ENCODE measurements at regions not wholly inside any gene's neighbourhood (a gene's known extent, or its start where the extent isn't known, plus 50 kb on each side); places are given as distances from the start of the nearest gene placed in this dataset.

- intact Hi-C loops (cut with micrococcal nuclease) = no loop called here
- Histone ChIP-seq H3K4me1 (ENCODE audit: control insufficient read depth, extremely low read depth, insufficient read depth, low read length) (no peaks in the 10 kb centered on the region), H3K79me2 (ENCODE audit: control insufficient read depth, insufficient read depth, low read length) (no peaks in the 10 kb centered on the region), H4K20me1 (replicated peaks; ENCODE audit: control insufficient read depth, extremely low read depth, insufficient read depth, low read length) (no peaks in the 10 kb centered on the region), H3K9me1 (replicated peaks; ENCODE audit: control insufficient read depth, extremely low read depth, insufficient read depth, low read length) (no peaks in the 10 kb centered on the region), H3K4me3 (replicated peaks in 1 of 3; ENCODE audit: insufficient read depth in 1 of 3, low read depth in 1 of 3, low read length in 3 of 3) (no peak overlapping the region), H3K9ac (replicated peaks; ENCODE audit: extremely low read depth, insufficient read depth, low read length) (no peak overlapping the region), H3K9me3 (replicated peaks; ENCODE audit: control insufficient read depth, insufficient read depth, low read length) (no peaks in the 10 kb centered on the region), H2AFZ (ENCODE audit: low read depth, low read length) (no peak overlapping the region), H3K27me3 (ENCODE audit: control insufficient read depth in 2 of 2, insufficient read depth in 2 of 2, low read length in 2 of 2) (no peaks in the 10 kb centered on the region), H3K36me3 (ENCODE audit: control insufficient read depth in 2 of 2, extremely low read depth in 1 of 2, insufficient read depth in 2 of 2, low read length in 2 of 2) (no peaks in the 10 kb centered on the region), H3K27ac (ENCODE audit: insufficient read depth, low read depth, low read length) (no peak overlapping the region), H3K4me2 (ENCODE audit: insufficient read depth, low read length) (no peak overlapping the region)
- POLR2A ChIA-PET = no interaction called here
- CTCF ChIA-PET = no interaction called here
- no peak for TF ChIP-seq GATA2 (IDR thresholded peaks at IDR 0.05; ENCODE audit: insufficient read depth, insufficient read length, low read depth, low read length)
- TF ChIP-seq JUN (IDR thresholded peaks at IDR 0.05; ENCODE audit: borderline replicate concordance, insufficient read depth, insufficient read length, low read depth) = no peak
- TF ChIP-seq POLR2A (IDR thresholded peaks at IDR 0.05; ENCODE audit: low read depth, low read length) = no peak
- TF ChIP-seq MAX (IDR thresholded peaks at IDR 0.05; ENCODE audit: insufficient read depth, insufficient read length) = no peak
- no peak for TF ChIP-seq POLR2AphosphoS5 (IDR thresholded peaks at IDR 0.05; ENCODE audit: insufficient read depth, low read depth, low read length)
- TF ChIP-seq CTCF (IDR thresholded peaks at IDR 0.05; ENCODE audit: extremely low read depth in 1 of 2, insufficient read depth in 1 of 2, low read depth in 1 of 2, low read length in 2 of 2) = no peak
- TF ChIP-seq EZH2 (IDR thresholded peaks at IDR 0.05; ENCODE audit: borderline replicate concordance, low read depth, low read length, severe bottlenecking) = no peak
- TF ChIP-seq MYC (IDR thresholded peaks at IDR 0.05; ENCODE audit: low read depth, low read length) = no peak
- TF ChIP-seq FOS (IDR thresholded peaks at IDR 0.05; ENCODE audit: borderline replicate concordance, insufficient read depth, low read length) = no peak
- no peak for FAIRE-seq
- dilution Hi-C loops (cut with MboI; ENCODE audit: extremely low pct_ligation_motif_present, low sequenced_read_pairs) = no loop called here
- DNase-seq (ENCODE audit: low read depth, low spot score) = no peak
- BruUV-seq (replicated peaks) = no TSS peak
Observed at GRCh38 chr17:79243603-79243990, 169.0 kb downstream of the ENGASE start.
